ENCODE measurements at regions not wholly inside any gene's neighbourhood (a gene's known extent, or its start where the extent isn't known, plus 50 kb on each side); places are given as distances from the start of the nearest gene placed in this dataset.

DNA sequence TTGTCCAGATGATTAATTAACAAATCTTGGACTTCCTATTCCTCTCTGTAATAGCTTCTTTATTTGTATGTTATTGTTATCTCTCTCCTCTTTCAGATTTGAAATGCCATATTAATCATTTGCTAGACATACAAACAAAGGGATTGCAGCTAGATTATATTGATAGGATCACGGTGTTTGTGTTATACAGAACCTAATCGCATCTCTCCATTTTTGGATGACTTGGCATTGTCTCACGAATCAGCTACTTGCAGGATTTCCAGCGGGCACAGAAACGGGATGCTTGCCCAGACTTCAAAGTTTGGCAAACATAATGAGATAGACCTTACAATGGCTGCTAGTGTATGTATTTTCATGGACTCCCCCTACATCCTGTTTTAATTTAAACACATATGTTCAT lies 368.1 kb downstream of the TLE4 start:
- H3K9me2 ChIP-seq (replicated peaks; ENCODE audit: control insufficient read depth, low read length), result no peaks in the 10 kb centered on the region
- no peaks in the 10 kb centered on the region for H3K9me3 ChIP-seq (ENCODE audit: control insufficient read depth, insufficient read depth, low read length)
- no peaks in the 10 kb centered on the region for H3F3A ChIP-seq (ENCODE audit: control insufficient read depth, insufficient read depth)
- H3K4me3 ChIP-seq (ENCODE audit: low read length), result no peak overlapping the region
- no peaks in the 10 kb centered on the region for H3K4me1 ChIP-seq (ENCODE audit: control insufficient read depth, low read length)
- no peaks in the 10 kb centered on the region for H3K27me3 ChIP-seq (ENCODE audit: control insufficient read depth, low read length)
- H3K27ac ChIP-seq (ENCODE audit: low read depth, low read length), result no peak overlapping the region
- no peaks in the 10 kb centered on the region for H4K20me1 ChIP-seq (ENCODE audit: control insufficient read depth, insufficient read depth, low read depth, low read length)
- no peaks in the 10 kb centered on the region for H3K79me2 ChIP-seq (ENCODE audit: control insufficient read depth, low read length)
- no peaks in the 10 kb centered on the region for H3K36me3 ChIP-seq (ENCODE audit: control insufficient read depth, low read length)
- TF ChIP-seq EZH2phosphoT487 (IDR thresholded peaks at IDR 0.05; ENCODE audit: borderline replicate concordance, low read length), result no peak
- TF ChIP-seq, protein P1, sequence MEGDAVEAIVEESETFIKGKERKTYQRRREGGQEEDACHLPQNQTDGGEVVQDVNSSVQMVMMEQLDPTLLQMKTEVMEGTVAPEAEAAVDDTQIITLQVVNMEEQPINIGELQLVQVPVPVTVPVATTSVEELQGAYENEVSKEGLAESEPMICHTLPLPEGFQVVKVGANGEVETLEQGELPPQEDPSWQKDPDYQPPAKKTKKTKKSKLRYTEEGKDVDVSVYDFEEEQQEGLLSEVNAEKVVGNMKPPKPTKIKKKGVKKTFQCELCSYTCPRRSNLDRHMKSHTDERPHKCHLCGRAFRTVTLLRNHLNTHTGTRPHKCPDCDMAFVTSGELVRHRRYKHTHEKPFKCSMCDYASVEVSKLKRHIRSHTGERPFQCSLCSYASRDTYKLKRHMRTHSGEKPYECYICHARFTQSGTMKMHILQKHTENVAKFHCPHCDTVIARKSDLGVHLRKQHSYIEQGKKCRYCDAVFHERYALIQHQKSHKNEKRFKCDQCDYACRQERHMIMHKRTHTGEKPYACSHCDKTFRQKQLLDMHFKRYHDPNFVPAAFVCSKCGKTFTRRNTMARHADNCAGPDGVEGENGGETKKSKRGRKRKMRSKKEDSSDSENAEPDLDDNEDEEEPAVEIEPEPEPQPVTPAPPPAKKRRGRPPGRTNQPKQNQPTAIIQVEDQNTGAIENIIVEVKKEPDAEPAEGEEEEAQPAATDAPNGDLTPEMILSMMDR (IDR thresholded peaks at IDR 0.05; ENCODE audit: low read depth, low read length, poor library complexity, severe bottlenecking), result no peak
- H3K4me2 ChIP-seq (ENCODE audit: low read length), result no peak overlapping the region

DNA sequence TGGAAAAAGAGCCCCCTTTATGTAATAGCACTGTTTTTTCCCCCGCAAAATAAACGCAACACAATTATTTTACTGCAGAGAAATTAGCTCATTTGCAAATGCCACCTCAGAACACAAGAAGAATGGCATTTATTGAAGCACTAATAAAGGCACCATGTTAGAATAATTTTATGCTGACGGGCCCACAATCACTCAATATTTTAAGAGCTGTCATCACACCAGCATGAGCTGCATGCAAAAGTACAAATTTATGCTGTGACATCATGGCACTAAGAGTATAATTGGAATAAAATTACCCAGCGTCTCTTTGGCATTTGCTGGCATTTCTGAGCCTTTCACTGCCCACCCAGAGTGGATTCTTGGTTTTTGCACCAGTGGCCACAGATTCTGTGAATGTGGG lies 364.6 kb downstream of the TLE4 start:
- Histone ChIP-seq H3K4me3 (ENCODE audit: low read length) (no peak overlapping the region), H3K27me3 (ENCODE audit: control insufficient read depth, low read length) (no peaks in the 10 kb centered on the region), H3K36me3 (ENCODE audit: control insufficient read depth, low read length) (no peaks in the 10 kb centered on the region), H3F3A (ENCODE audit: control insufficient read depth, insufficient read depth) (no peaks in the 10 kb centered on the region), H3K27ac (ENCODE audit: low read depth, low read length) (no peak overlapping the region), H3K9me2 (replicated peaks; ENCODE audit: control insufficient read depth, low read length) (no peaks in the 10 kb centered on the region), H3K4me1 (ENCODE audit: control insufficient read depth, low read length) (no peaks in the 10 kb centered on the region), H3K79me2 (ENCODE audit: control insufficient read depth, low read length) (no peaks in the 10 kb centered on the region), H3K9me3 (ENCODE audit: control insufficient read depth, insufficient read depth, low read length) (no peaks in the 10 kb centered on the region), H3K4me2 (ENCODE audit: low read length) (no peak overlapping the region), H4K20me1 (ENCODE audit: control insufficient read depth, insufficient read depth, low read depth, low read length) (no peaks in the 10 kb centered on the region)
- TF ChIP-seq, protein P1 (IDR thresholded peaks at IDR 0.05; ENCODE audit: low read depth, low read length, poor library complexity, severe bottlenecking), result no peak
- TF ChIP-seq EZH2phosphoT487 (IDR thresholded peaks at IDR 0.05; ENCODE audit: borderline replicate concordance, low read length), result no peak

DNA sequence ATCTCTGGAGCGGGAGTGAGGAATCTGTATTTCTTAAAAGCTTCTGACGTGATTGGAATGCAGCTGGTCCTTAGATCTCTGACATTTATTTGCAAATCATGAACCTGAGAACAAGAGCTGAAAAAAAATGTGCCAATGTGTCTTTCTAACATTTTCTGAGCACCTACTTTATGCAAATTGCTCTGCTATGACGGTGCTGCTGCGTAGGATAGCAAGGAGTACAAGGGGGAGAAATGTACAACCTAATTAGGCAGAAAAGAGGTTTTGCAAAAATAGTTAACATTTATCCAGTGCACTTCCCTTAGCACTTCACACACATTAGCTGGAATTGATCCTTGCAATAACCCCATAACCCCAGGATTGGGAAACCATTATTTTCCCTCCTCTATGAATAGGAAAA lies 357.5 kb downstream of the TLE4 start:
- Histone ChIP-seq H3K9me2 (replicated peaks; ENCODE audit: control insufficient read depth, low read length) (no peaks in the 10 kb centered on the region), H3K9me3 (ENCODE audit: control insufficient read depth, insufficient read depth, low read length) (no peaks in the 10 kb centered on the region), H3K27me3 (ENCODE audit: control insufficient read depth, low read length) (no peaks in the 10 kb centered on the region), H3K4me1 (ENCODE audit: control insufficient read depth, low read length) (no peaks in the 10 kb centered on the region), H3K36me3 (ENCODE audit: control insufficient read depth, low read length) (no peaks in the 10 kb centered on the region), H3F3A (ENCODE audit: control insufficient read depth, insufficient read depth) (no peaks in the 10 kb centered on the region), H3K4me3 (ENCODE audit: low read length) (no peak overlapping the region), H3K27ac (ENCODE audit: low read depth, low read length) (no peak overlapping the region), H3K4me2 (ENCODE audit: low read length) (no peak overlapping the region), H3K79me2 (ENCODE audit: control insufficient read depth, low read length) (no peaks in the 10 kb centered on the region), H4K20me1 (ENCODE audit: control insufficient read depth, insufficient read depth, low read depth, low read length) (no peaks in the 10 kb centered on the region)
- TF ChIP-seq, protein P1 (IDR thresholded peaks at IDR 0.05; ENCODE audit: low read depth, low read length, poor library complexity, severe bottlenecking), result no peak
- TF ChIP-seq EZH2phosphoT487 (IDR thresholded peaks at IDR 0.05; ENCODE audit: borderline replicate concordance, low read length), result no peak
